ENCODE measurements at regions not wholly inside any gene's neighbourhood (a gene's known extent, or its start where the extent isn't known, plus 50 kb on each side); places are given as distances from the start of the nearest gene placed in this dataset.
"Not testable (repeated sequence)": the region's sequence is repeated elsewhere in the genome, so short reads cannot be mapped to it uniquely, and the experiment has no call there.

GRCh38 chr4:49117951-49118350, 131.9 kb downstream of the CWH43 start:
- H3K9me3 ChIP-seq (ENCODE audit: control insufficient read depth, insufficient read depth, low read length), result peaks cover 58% of the 10 kb centered on the region

GRCh38 chr4:49118379-49119212, 132.5 kb downstream of the CWH43 start:
- peaks cover 55% of the 10 kb centered on the region for H3K9me3 ChIP-seq (ENCODE audit: control insufficient read depth, insufficient read depth, low read length)
- H3K9me2 ChIP-seq (replicated peaks; ENCODE audit: control insufficient read depth, low read length); H4K20me1 ChIP-seq (ENCODE audit: control insufficient read depth, insufficient read depth, low read depth, low read length); H3K36me3 ChIP-seq (ENCODE audit: control insufficient read depth, low read length); H3K4me3 ChIP-seq (ENCODE audit: low read length); H3F3A ChIP-seq (ENCODE audit: control insufficient read depth, insufficient read depth); H3K27me3 ChIP-seq (ENCODE audit: control insufficient read depth, low read length); H3K27ac ChIP-seq (ENCODE audit: low read depth, low read length); H3K4me2 ChIP-seq (ENCODE audit: low read length); H3K4me1 ChIP-seq (ENCODE audit: control insufficient read depth, low read length); H3K79me2 ChIP-seq (ENCODE audit: control insufficient read depth, low read length): not testable (repeated sequence)

More at GRCh38 chr4:49117951-49118350, 131.9 kb downstream of the CWH43 start:
- H4K20me1 ChIP-seq (ENCODE audit: control insufficient read depth, insufficient read depth, low read depth, low read length); H3K27ac ChIP-seq (ENCODE audit: low read depth, low read length); H3K4me3 ChIP-seq (ENCODE audit: low read length); H3K36me3 ChIP-seq (ENCODE audit: control insufficient read depth, low read length); H3K9me2 ChIP-seq (replicated peaks; ENCODE audit: control insufficient read depth, low read length); H3K27me3 ChIP-seq (ENCODE audit: control insufficient read depth, low read length); H3F3A ChIP-seq (ENCODE audit: control insufficient read depth, insufficient read depth); H3K4me2 ChIP-seq (ENCODE audit: low read length); H3K4me1 ChIP-seq (ENCODE audit: control insufficient read depth, low read length); H3K79me2 ChIP-seq (ENCODE audit: control insufficient read depth, low read length): not testable (repeated sequence)

GRCh38 chr4:49119345-49119744, 133.3 kb downstream of the CWH43 start:
- peaks cover 55% of the 10 kb centered on the region for H3K9me3 ChIP-seq (ENCODE audit: control insufficient read depth, insufficient read depth, low read length)
- H3K27ac ChIP-seq (ENCODE audit: low read depth, low read length); H3K4me2 ChIP-seq (ENCODE audit: low read length); H3K27me3 ChIP-seq (ENCODE audit: control insufficient read depth, low read length); H3K9me2 ChIP-seq (replicated peaks; ENCODE audit: control insufficient read depth, low read length); H3K4me3 ChIP-seq (ENCODE audit: low read length); H3K36me3 ChIP-seq (ENCODE audit: control insufficient read depth, low read length); H3F3A ChIP-seq (ENCODE audit: control insufficient read depth, insufficient read depth); H3K4me1 ChIP-seq (ENCODE audit: control insufficient read depth, low read length); H4K20me1 ChIP-seq (ENCODE audit: control insufficient read depth, insufficient read depth, low read depth, low read length); H3K79me2 ChIP-seq (ENCODE audit: control insufficient read depth, low read length): not testable (repeated sequence)

GRCh38 chr4:49120042-49120779, 134.1 kb downstream of the CWH43 start:
- not testable (repeated sequence) for H3K27ac ChIP-seq (ENCODE audit: low read depth, low read length); H3K4me1 ChIP-seq (ENCODE audit: control insufficient read depth, low read length); H4K20me1 ChIP-seq (ENCODE audit: control insufficient read depth, insufficient read depth, low read depth, low read length); H3F3A ChIP-seq (ENCODE audit: control insufficient read depth, insufficient read depth); H3K4me3 ChIP-seq (ENCODE audit: low read length); H3K79me2 ChIP-seq (ENCODE audit: control insufficient read depth, low read length); H3K4me2 ChIP-seq (ENCODE audit: low read length); H3K36me3 ChIP-seq (ENCODE audit: control insufficient read depth, low read length); H3K27me3 ChIP-seq (ENCODE audit: control insufficient read depth, low read length); H3K9me2 ChIP-seq (replicated peaks; ENCODE audit: control insufficient read depth, low read length)
- H3K9me3 ChIP-seq (ENCODE audit: control insufficient read depth, insufficient read depth, low read length), result peaks cover 47% of the 10 kb centered on the region

GRCh38 chr4:49120804-49121203, 134.7 kb downstream of the CWH43 start:
- not testable (repeated sequence) for H3K4me1 ChIP-seq (ENCODE audit: control insufficient read depth, low read length); H3F3A ChIP-seq (ENCODE audit: control insufficient read depth, insufficient read depth); H3K27me3 ChIP-seq (ENCODE audit: control insufficient read depth, low read length); H3K4me3 ChIP-seq (ENCODE audit: low read length); H3K9me2 ChIP-seq (replicated peaks; ENCODE audit: control insufficient read depth, low read length); H3K27ac ChIP-seq (ENCODE audit: low read depth, low read length); H3K4me2 ChIP-seq (ENCODE audit: low read length); H3K79me2 ChIP-seq (ENCODE audit: control insufficient read depth, low read length); H4K20me1 ChIP-seq (ENCODE audit: control insufficient read depth, insufficient read depth, low read depth, low read length); H3K36me3 ChIP-seq (ENCODE audit: control insufficient read depth, low read length)
- peaks cover 42% of the 10 kb centered on the region for H3K9me3 ChIP-seq (ENCODE audit: control insufficient read depth, insufficient read depth, low read length)

- not testable (repeated sequence) for H3K4me3 ChIP-seq (ENCODE audit: low read length); H4K20me1 ChIP-seq (ENCODE audit: control insufficient read depth, insufficient read depth, low read depth, low read length); H3K36me3 ChIP-seq (ENCODE audit: control insufficient read depth, low read length); H3K27ac ChIP-seq (ENCODE audit: low read depth, low read length); H3K79me2 ChIP-seq (ENCODE audit: control insufficient read depth, low read length); H3F3A ChIP-seq (ENCODE audit: control insufficient read depth, insufficient read depth); H3K27me3 ChIP-seq (ENCODE audit: control insufficient read depth, low read length); H3K9me2 ChIP-seq (replicated peaks; ENCODE audit: control insufficient read depth, low read length); H3K4me2 ChIP-seq (ENCODE audit: low read length); H3K4me1 ChIP-seq (ENCODE audit: control insufficient read depth, low read length); H3K9me3 ChIP-seq (ENCODE audit: control insufficient read depth, insufficient read depth, low read length)
These were observed 140.4 kb downstream of the CWH43 start for GRCh38 chr4:49126443-49126842.

- H3K27ac ChIP-seq (ENCODE audit: low read depth, low read length); H3K4me3 ChIP-seq (ENCODE audit: low read length); H3K9me3 ChIP-seq (ENCODE audit: control insufficient read depth, insufficient read depth, low read length); H3K4me1 ChIP-seq (ENCODE audit: control insufficient read depth, low read length); H3K9me2 ChIP-seq (replicated peaks; ENCODE audit: control insufficient read depth, low read length); H3K4me2 ChIP-seq (ENCODE audit: low read length); H3K27me3 ChIP-seq (ENCODE audit: control insufficient read depth, low read length); H4K20me1 ChIP-seq (ENCODE audit: control insufficient read depth, insufficient read depth, low read depth, low read length); H3F3A ChIP-seq (ENCODE audit: control insufficient read depth, insufficient read depth); H3K36me3 ChIP-seq (ENCODE audit: control insufficient read depth, low read length); H3K79me2 ChIP-seq (ENCODE audit: control insufficient read depth, low read length): not testable (repeated sequence)
These were observed 140.8 kb downstream of the CWH43 start for GRCh38 chr4:49126858-49127257.

GRCh38 chr4:49129385-49129784, 143.3 kb downstream of the CWH43 start:
- not testable (repeated sequence) for H3F3A ChIP-seq (ENCODE audit: control insufficient read depth, insufficient read depth); H3K9me2 ChIP-seq (replicated peaks; ENCODE audit: control insufficient read depth, low read length); H3K4me3 ChIP-seq (ENCODE audit: low read length); H3K27me3 ChIP-seq (ENCODE audit: control insufficient read depth, low read length); H3K36me3 ChIP-seq (ENCODE audit: control insufficient read depth, low read length); H3K9me3 ChIP-seq (ENCODE audit: control insufficient read depth, insufficient read depth, low read length); H3K27ac ChIP-seq (ENCODE audit: low read depth, low read length); H3K79me2 ChIP-seq (ENCODE audit: control insufficient read depth, low read length); H4K20me1 ChIP-seq (ENCODE audit: control insufficient read depth, insufficient read depth, low read depth, low read length); H3K4me1 ChIP-seq (ENCODE audit: control insufficient read depth, low read length); H3K4me2 ChIP-seq (ENCODE audit: low read length)

Data from DOHH2 (cell line).